ENCODE measurements at regions not wholly inside any gene's neighbourhood (a gene's known extent, or its start where the extent isn't known, plus 50 kb on each side); places are given as distances from the start of the nearest gene placed in this dataset.

DNA sequence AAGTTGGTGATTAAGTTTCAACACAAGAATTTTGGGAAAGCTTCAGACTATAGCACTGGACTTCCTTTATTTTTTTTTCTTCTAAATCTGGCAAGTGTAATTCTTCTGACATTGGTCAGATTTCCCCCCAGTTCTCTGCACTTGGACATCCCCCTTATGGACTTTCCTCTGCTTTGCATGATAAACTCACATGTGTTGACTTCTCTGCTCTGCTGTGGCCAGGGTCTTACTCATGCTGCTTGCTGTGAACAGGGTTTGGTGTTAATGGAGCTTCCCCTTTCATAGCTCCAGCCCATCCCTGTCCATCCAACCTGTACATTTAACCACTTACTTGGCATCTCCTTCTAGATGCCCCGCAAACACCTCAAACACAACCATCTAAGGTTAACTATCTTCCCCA lies 70.5 kb upstream of the SPATA13 start:
- dilution Hi-C loops (cut with MboI; ENCODE audit: extremely low pct_ligation_motif_present, low sequenced_read_pairs): no loop called here
- FAIRE-seq: no peak
- POLR2A ChIA-PET: no interaction called here

More for the DNA sequence above, 70.5 kb upstream of the SPATA13 start:
- no peak overlapping the region for H3K4me2 ChIP-seq (ENCODE audit: insufficient read depth, low read length)
- no peaks in the 10 kb centered on the region for H4K20me1 ChIP-seq (replicated peaks; ENCODE audit: control insufficient read depth, extremely low read depth, insufficient read depth, low read length)
- CTCF ChIA-PET: interaction anchor here (1.0 kb wide), 1 partner anchor 57 kb away, joined by 3 read pairs; no protein-coding TSS in a partner anchor
- H3K27ac ChIP-seq (ENCODE audit: insufficient read depth, low read depth, low read length): no peak overlapping the region
- no peak for DNase-seq (ENCODE audit: low read depth, low spot score)
- peaks cover 15% of the 10 kb centered on the region for H3K4me1 ChIP-seq (ENCODE audit: control insufficient read depth, extremely low read depth, insufficient read depth, low read length)
- no peaks in the 10 kb centered on the region for H3K9me1 ChIP-seq (replicated peaks; ENCODE audit: control insufficient read depth, extremely low read depth, insufficient read depth, low read length)
- H2AFZ ChIP-seq (ENCODE audit: low read depth, low read length): no peak overlapping the region
- intact Hi-C loops (cut with micrococcal nuclease): no loop called here
- TF ChIP-seq MAX (IDR thresholded peaks at IDR 0.05; ENCODE audit: insufficient read depth, insufficient read length) (no peak), POLR2AphosphoS5 (IDR thresholded peaks at IDR 0.05; ENCODE audit: insufficient read depth, low read depth, low read length) (no peak), FOS (IDR thresholded peaks at IDR 0.05; ENCODE audit: borderline replicate concordance, insufficient read depth, low read length) (no peak), POLR2A (IDR thresholded peaks at IDR 0.05; ENCODE audit: low read depth, low read length) (no peak), EZH2 (IDR thresholded peaks at IDR 0.05; ENCODE audit: borderline replicate concordance, low read depth, low read length, severe bottlenecking) (no peak), MYC (IDR thresholded peaks at IDR 0.05; ENCODE audit: low read depth, low read length) (no peak), JUN (IDR thresholded peaks at IDR 0.05; ENCODE audit: borderline replicate concordance, insufficient read depth, insufficient read length, low read depth) (no peak), GATA2 (IDR thresholded peaks at IDR 0.05; ENCODE audit: insufficient read depth, insufficient read length, low read depth, low read length) (no peak), CTCF (IDR thresholded peaks at IDR 0.05; ENCODE audit: extremely low read depth in 1 of 2, insufficient read depth in 1 of 2, low read depth in 1 of 2, low read length in 2 of 2) (no peak)
- H3K4me3 ChIP-seq (replicated peaks in 1 of 3; ENCODE audit: insufficient read depth in 1 of 3, low read depth in 1 of 3, low read length in 3 of 3): no peak overlapping the region
- no peak overlapping the region for H3K9ac ChIP-seq (replicated peaks; ENCODE audit: extremely low read depth, insufficient read depth, low read length)
- H3K36me3 ChIP-seq (ENCODE audit: control insufficient read depth in 2 of 2, extremely low read depth in 1 of 2, insufficient read depth in 2 of 2, low read length in 2 of 2): no peaks in the 10 kb centered on the region
- BruUV-seq (replicated peaks): no TSS peak
- H3K27me3 ChIP-seq (ENCODE audit: control insufficient read depth in 2 of 2, insufficient read depth in 2 of 2, low read length in 2 of 2): peaks cover 0 to 2% of the 10 kb centered on the region in 2 experiments
- no peaks in the 10 kb centered on the region for H3K9me3 ChIP-seq (replicated peaks; ENCODE audit: control insufficient read depth, insufficient read depth, low read length)
- H3K79me2 ChIP-seq (ENCODE audit: control insufficient read depth, insufficient read depth, low read length): no peaks in the 10 kb centered on the region

Measured in endothelial cell of umbilical vein (primary cell).